Astrocyte (in vitro differentiated cells and primary cell): ENCODE measurements at regions not wholly inside any gene's neighbourhood (a gene's known extent, or its start where the extent isn't known, plus 50 kb on each side); places are given as distances from the start of the nearest gene placed in this dataset.
"Not testable (repeated sequence)": the region's sequence is repeated elsewhere in the genome, so short reads cannot be mapped to it uniquely, and the experiment has no call there.

Experiments
- DNase-seq: peaks from one replicate; pipeline ENCODE4 v3.0.0-alpha.2; 2010; ENCODE audit warnings: low read depth
- FAIRE-seq: peaks from 2 replicates; lab custom pipeline; 2011; peaks lifted over from hg19 to GRCh38; lab: Jason Lieb, UNC
- H2AFZ ChIP-seq: 2 replicates; pipeline ENCODE4 v1.6.0; 2012; ENCODE audit warnings: low read depth, low read length, inconsistent platforms
- H3K27ac ChIP-seq: 2 replicates; pipeline ENCODE4 v1.5.1; 2011; ENCODE audit warnings: low read depth, low read length, inconsistent platforms
- H3K27me3 ChIP-seq: 2 replicates; pipeline ENCODE4 v1.6.0; 2011; ENCODE audit warnings: low read length, inconsistent platforms; ENCODE audit not compliant: insufficient read depth
- H3K36me3 ChIP-seq: 2 replicates; pipeline ENCODE4 v1.5.1; 2011; ENCODE audit warnings: low read length, inconsistent platforms; ENCODE audit not compliant: insufficient read depth
- H3K4me1 ChIP-seq: 2 replicates; pipeline ENCODE4 v1.5.1; 2011; ENCODE audit warnings: low read length, inconsistent platforms; ENCODE audit not compliant: insufficient read depth
- H3K4me2 ChIP-seq: 2 replicates; pipeline ENCODE4 v1.6.0; 2012; ENCODE audit warnings: low read length, inconsistent platforms
- H3K4me3 ChIP-seq: 2 replicates; pipeline ENCODE4 v1.5.1; 2011; ENCODE audit warnings: low read depth, mild to moderate bottlenecking, low read length, inconsistent platforms; ENCODE audit not compliant: insufficient read depth
- H3K79me2 ChIP-seq: 2 replicates; pipeline ENCODE4 v1.6.0; 2012; ENCODE audit warnings: mild to moderate bottlenecking, low read length, inconsistent platforms; ENCODE audit not compliant: insufficient read depth
- H3K9ac ChIP-seq: 2 replicates; pipeline ENCODE4 v1.6.0; 2012; ENCODE audit warnings: mild to moderate bottlenecking, low read length, inconsistent platforms
- H3K9me3 ChIP-seq: 2 replicates; pipeline ENCODE4 v1.5.1; 2012; ENCODE audit warnings: low read depth, mild to moderate bottlenecking, low read length, inconsistent platforms; ENCODE audit not compliant: insufficient read depth
- H4K20me1 ChIP-seq: 2 replicates; pipeline ENCODE4 v1.6.0; 2012; ENCODE audit warnings: low read length, inconsistent platforms; ENCODE audit not compliant: insufficient read depth
- H3K27ac Mint-ChIP-seq: one replicate; pipeline ENCODE4 v1.8.0; 2021; ENCODE audit warnings: mild to moderate bottlenecking, mixed read lengths; ENCODE audit not compliant: unreplicated experiment
- H3K27me3 Mint-ChIP-seq: one replicate; pipeline ENCODE4 v1.8.0; 2021; ENCODE audit warnings: low read depth, mixed read lengths; ENCODE audit not compliant: unreplicated experiment
- H3K36me3 Mint-ChIP-seq: one replicate; pipeline ENCODE4 v1.8.0; 2021; ENCODE audit warnings: low read depth, mixed read lengths; ENCODE audit not compliant: unreplicated experiment
- H3K4me1 Mint-ChIP-seq: one replicate; pipeline ENCODE4 v1.8.0; 2021; ENCODE audit warnings: low read depth, mixed read lengths; ENCODE audit not compliant: unreplicated experiment
- H3K4me3 Mint-ChIP-seq: one replicate; pipeline ENCODE4 v1.8.0; 2021; ENCODE audit warnings: mild to moderate bottlenecking, moderate library complexity, mixed read lengths; ENCODE audit not compliant: unreplicated experiment
- H3K9me3 Mint-ChIP-seq: one replicate; pipeline ENCODE4 v1.8.0; 2021; ENCODE audit warnings: mild to moderate bottlenecking, mixed read lengths; ENCODE audit not compliant: unreplicated experiment
- EZH2 ChIP-seq: IDR thresholded peaks from 2 replicates; pipeline ENCODE4 v1.6.1; 2012; ENCODE audit warnings: mild to moderate bottlenecking, low read length, inconsistent platforms; ENCODE audit not compliant: insufficient read depth
- TF ChIP-seq, protein P1 (sequence below): IDR thresholded peaks from 2 replicates; pipeline ENCODE4 v1.5.1; 2011; ENCODE audit warnings: low read depth, mild to moderate bottlenecking, inconsistent platforms, low read length, moderate library complexity; ENCODE audit not compliant: insufficient read depth

GRCh38 chr17:51475730-51476129 is 215.4 kb downstream of the UTP18 start:
- no peak overlapping the region for H3K4me3 ChIP-seq
- no peak overlapping the region for H2AFZ ChIP-seq
- H3K27me3 ChIP-seq = no peaks in the 10 kb centered on the region
- no peaks in the 10 kb centered on the region for H3K9me3 Mint-ChIP-seq
- no peak for TF ChIP-seq EZH2
- TF ChIP-seq, protein P1, sequence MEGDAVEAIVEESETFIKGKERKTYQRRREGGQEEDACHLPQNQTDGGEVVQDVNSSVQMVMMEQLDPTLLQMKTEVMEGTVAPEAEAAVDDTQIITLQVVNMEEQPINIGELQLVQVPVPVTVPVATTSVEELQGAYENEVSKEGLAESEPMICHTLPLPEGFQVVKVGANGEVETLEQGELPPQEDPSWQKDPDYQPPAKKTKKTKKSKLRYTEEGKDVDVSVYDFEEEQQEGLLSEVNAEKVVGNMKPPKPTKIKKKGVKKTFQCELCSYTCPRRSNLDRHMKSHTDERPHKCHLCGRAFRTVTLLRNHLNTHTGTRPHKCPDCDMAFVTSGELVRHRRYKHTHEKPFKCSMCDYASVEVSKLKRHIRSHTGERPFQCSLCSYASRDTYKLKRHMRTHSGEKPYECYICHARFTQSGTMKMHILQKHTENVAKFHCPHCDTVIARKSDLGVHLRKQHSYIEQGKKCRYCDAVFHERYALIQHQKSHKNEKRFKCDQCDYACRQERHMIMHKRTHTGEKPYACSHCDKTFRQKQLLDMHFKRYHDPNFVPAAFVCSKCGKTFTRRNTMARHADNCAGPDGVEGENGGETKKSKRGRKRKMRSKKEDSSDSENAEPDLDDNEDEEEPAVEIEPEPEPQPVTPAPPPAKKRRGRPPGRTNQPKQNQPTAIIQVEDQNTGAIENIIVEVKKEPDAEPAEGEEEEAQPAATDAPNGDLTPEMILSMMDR = no peak
- H3K27ac ChIP-seq = no peak overlapping the region
- DNase-seq (no peak), FAIRE-seq (no peak)
- no peaks in the 10 kb centered on the region for H3K9me3 ChIP-seq
- no peaks in the 10 kb centered on the region for H3K4me1 ChIP-seq
- H3K36me3 Mint-ChIP-seq = no peaks in the 10 kb centered on the region
- H3K4me1 Mint-ChIP-seq = no peaks in the 10 kb centered on the region
- no peaks in the 10 kb centered on the region for H3K79me2 ChIP-seq
- H3K27me3 Mint-ChIP-seq = peaks cover 56% of the 10 kb centered on the region
- no peak overlapping the region for H3K4me2 ChIP-seq
- no peaks in the 10 kb centered on the region for H3K36me3 ChIP-seq
- H3K9ac ChIP-seq = no peak overlapping the region
- no peaks in the 10 kb centered on the region for H4K20me1 ChIP-seq
- H3K27ac Mint-ChIP-seq = no peak overlapping the region
- no peak overlapping the region for H3K4me3 Mint-ChIP-seq

GRCh38 chr17:51479303-51479702 is 219.0 kb downstream of the UTP18 start:
- no peak for FAIRE-seq
- no peak overlapping the region for H3K4me3 Mint-ChIP-seq
- Histone ChIP-seq H2AFZ (no peak overlapping the region), H4K20me1 (no peaks in the 10 kb centered on the region), H3K4me2 (no peak overlapping the region), H3K4me3 (no peak overlapping the region), H3K9ac (no peak overlapping the region), H3K4me1 (no peaks in the 10 kb centered on the region), H3K27ac (no peak overlapping the region), H3K9me3 (no peaks in the 10 kb centered on the region), H3K79me2 (no peaks in the 10 kb centered on the region), H3K36me3 (no peaks in the 10 kb centered on the region), H3K27me3 (no peaks in the 10 kb centered on the region)
- DNase-seq = no peak
- TF ChIP-seq, protein P1 = no peak
- no peak for TF ChIP-seq EZH2
- H3K36me3 Mint-ChIP-seq = no peaks in the 10 kb centered on the region
- H3K9me3 Mint-ChIP-seq = no peaks in the 10 kb centered on the region
- no peak overlapping the region for H3K27ac Mint-ChIP-seq
- H3K27me3 Mint-ChIP-seq = peaks cover 35% of the 10 kb centered on the region
- H3K4me1 Mint-ChIP-seq = peaks cover 4% of the 10 kb centered on the region

- Histone ChIP-seq H3K9ac (no peak overlapping the region), H3K79me2 (no peaks in the 10 kb centered on the region), H3K9me3 (no peaks in the 10 kb centered on the region), H2AFZ (no peak overlapping the region), H3K4me1 (no peaks in the 10 kb centered on the region), H3K36me3 (no peaks in the 10 kb centered on the region), H4K20me1 (no peaks in the 10 kb centered on the region), H3K4me2 (no peak overlapping the region), H3K27ac (no peak overlapping the region), H3K27me3 (no peaks in the 10 kb centered on the region), H3K4me3 (no peak overlapping the region)
- Mint-ChIP-seq H3K36me3 (no peaks in the 10 kb centered on the region), H3K27ac (no peak overlapping the region), H3K9me3 (peaks cover 2% of the 10 kb centered on the region), H3K4me1 (peaks cover 4% of the 10 kb centered on the region), H3K4me3 (no peak overlapping the region), H3K27me3 (peaks cover 27% of the 10 kb centered on the region)
- DNase-seq (no peak), FAIRE-seq (no peak)
- no peak for TF ChIP-seq EZH2
- TF ChIP-seq, protein P1 = no peak
These were observed 221.0 kb downstream of the UTP18 start for GRCh38 chr17:51481370-51481769.

- H4K20me1 ChIP-seq, H3K27ac Mint-ChIP-seq, DNase-seq, H3K4me2 ChIP-seq, H3K9me3 Mint-ChIP-seq, H3K4me3 Mint-ChIP-seq, H3K36me3 Mint-ChIP-seq, H3K36me3 ChIP-seq, H3K27ac ChIP-seq, H3K9me3 ChIP-seq, FAIRE-seq, H3K4me1 ChIP-seq, H3K9ac ChIP-seq, H2AFZ ChIP-seq, H3K4me3 ChIP-seq, H3K4me1 Mint-ChIP-seq, H3K27me3 ChIP-seq, H3K79me2 ChIP-seq: not testable (repeated sequence)
- peaks cover 20% of the 10 kb centered on the region for H3K27me3 Mint-ChIP-seq
These were observed 221.9 kb downstream of the UTP18 start for GRCh38 chr17:51482248-51482647.
